Stimulated activated CD8-positive, alpha-beta memory T cell treated with anti-CD3 and anti-CD28 coated beads, Interleukin-7, amount 100 ng/mL, for 1 hour (primary cell): ENCODE measurements at regions not wholly inside any gene's neighbourhood (a gene's known extent, or its start where the extent isn't known, plus 50 kb on each side); places are given as distances from the start of the nearest gene placed in this dataset.

Experiments
- DNase-seq, 2 donors: peaks; one replicate each; pipeline ENCODE4 v3.0.0-alpha.2; 2020; ENCODE audit warnings: low read depth in 2 of 2

DNA sequence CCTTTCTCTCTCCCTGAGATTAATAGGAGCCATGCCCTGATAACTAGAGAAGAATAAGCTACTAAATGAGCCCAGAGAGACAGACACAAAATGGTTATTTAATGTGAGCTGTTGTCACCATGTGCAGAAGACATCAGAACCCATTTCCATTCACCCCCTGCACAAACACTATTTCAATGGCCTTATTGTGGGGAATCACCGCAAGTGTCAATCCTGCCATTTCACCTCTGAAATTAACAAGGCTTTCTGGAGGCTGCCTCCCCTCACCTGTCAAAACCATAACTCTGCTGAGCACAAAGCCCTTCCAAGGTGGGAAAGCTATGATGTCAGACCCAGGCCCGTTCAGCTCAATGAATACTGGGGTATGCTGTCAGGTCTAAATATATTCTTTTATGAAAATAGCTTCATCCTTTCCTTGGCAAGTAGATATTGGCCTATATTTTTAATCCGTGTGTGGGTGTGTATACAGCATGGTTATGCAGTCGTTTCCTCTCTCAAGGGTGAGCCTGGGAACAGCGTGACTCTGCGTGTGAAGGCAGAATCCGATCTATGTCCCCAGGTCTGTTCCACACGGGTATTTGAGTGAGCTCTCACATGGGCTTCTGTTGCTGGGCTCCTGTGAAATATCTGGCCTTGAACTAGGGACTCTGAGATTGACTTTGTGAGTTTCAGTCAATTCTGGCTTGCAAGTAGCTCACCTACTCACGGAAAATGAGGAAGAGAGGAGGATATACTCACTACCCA, 266.3 kb downstream of the FBXW7 start:
- no peak for DNase-seq

DNA sequence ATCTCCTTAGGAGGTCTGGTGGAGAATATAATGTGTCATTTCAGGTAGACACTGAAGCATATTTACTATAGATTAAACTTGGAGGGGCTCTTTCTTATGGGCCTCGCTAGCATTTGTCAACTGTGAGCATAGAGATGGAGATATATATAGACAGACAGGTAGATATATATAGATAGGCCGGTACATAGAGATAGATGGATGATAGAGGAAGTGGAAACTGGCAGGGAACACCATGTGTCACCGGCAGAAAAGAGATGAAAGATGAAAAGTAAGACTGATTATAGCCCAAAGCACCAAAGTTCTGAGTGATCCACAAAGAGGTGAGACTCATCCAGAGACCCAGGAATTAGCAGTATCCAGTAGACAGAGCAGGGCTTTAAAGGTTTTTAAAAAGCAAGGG, 268.1 kb downstream of the FBXW7 start:
- DNase-seq = no peak

DNA sequence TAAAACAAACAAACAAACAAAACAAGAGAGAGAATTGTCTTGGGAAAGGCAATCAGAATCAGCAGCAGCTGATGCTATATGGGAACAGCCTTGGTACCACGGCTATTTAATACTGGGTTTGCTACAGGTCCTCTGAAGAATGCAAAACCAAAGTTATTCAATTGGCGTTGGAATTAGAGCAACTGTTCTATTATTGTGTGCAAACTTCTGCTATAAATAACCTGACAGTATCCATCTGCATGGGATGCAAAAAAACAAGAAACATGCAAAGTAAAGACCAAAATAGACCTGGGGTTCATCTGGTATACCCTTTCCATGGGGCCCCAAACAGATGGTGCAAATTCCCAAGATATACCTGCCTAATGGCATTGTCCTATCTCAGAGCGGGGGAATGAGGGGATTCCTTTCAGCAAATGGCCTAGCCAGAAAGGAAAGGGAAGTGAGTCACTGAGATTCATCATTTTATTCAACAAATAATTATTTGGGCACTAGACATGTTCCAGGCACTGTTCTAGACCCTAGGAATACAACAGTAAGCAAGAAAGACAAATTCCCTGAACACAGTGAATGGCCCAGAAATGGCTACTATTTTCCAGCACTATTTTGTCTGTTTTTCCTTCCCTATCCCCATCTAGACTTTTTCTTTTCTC, 268.9 kb downstream of the FBXW7 start:
- no peak for DNase-seq

DNA sequence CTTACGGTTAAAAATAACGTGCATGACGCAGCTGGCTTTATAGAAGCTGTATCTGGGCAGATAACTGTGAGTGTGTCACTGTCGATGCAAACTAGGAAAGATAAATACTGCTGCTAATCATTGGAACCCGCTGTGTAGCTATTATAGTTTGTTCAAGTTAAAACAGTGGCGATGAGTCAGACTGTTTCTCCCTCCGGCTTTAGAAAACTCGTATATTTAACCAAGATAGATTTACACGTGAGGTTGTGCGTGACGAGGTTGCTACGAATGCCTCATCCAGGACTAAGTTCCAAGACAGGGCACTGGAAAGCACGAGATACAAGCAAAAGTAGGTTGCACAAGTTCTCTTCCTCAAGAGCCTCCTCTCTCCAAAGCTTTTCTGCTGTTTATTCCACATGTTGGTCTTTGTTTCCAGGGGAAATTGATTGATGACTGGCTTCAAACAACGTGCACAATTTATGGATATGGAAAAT, 270.7 kb downstream of the FBXW7 start:
- no peak for DNase-seq

DNA sequence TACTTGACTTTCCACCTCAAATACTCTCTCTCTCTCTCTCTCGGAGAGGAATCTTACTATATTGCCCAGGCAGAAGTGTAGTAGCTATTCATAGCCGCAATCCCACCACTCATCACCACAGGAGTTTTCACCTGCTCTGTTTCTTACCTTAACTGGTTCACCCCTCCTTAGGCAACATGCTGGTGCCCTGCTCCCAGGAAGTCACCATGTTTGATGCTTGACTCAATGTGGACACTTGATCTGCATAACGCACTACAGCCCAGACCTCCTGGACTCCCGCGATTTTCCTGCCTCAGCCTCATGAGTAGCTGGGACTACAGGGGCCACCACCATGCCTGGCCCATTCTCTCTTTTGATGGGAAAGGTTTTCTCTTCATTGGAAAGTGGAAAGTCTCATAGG, 271.8 kb downstream of the FBXW7 start:
- DNase-seq = no peak

DNA sequence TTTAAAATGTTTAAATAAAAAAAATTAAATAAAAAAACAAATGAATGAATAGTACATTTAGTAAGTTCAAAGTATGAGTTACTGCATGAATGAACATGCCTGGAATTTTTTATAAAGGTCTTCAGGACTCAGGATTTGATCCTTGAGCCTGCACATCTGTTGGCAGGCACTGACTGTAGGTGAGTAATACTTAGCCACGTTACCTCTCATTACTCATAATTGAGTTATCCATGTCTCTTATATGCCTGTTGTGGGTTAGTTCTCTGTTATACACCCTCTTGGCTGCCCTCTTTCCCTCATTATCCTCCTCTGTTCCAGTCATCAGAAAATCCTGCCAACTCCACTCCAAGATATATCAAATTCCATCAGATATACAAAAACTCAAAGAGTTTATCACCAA, 276.0 kb downstream of the FBXW7 start:
- no peak for DNase-seq

DNA sequence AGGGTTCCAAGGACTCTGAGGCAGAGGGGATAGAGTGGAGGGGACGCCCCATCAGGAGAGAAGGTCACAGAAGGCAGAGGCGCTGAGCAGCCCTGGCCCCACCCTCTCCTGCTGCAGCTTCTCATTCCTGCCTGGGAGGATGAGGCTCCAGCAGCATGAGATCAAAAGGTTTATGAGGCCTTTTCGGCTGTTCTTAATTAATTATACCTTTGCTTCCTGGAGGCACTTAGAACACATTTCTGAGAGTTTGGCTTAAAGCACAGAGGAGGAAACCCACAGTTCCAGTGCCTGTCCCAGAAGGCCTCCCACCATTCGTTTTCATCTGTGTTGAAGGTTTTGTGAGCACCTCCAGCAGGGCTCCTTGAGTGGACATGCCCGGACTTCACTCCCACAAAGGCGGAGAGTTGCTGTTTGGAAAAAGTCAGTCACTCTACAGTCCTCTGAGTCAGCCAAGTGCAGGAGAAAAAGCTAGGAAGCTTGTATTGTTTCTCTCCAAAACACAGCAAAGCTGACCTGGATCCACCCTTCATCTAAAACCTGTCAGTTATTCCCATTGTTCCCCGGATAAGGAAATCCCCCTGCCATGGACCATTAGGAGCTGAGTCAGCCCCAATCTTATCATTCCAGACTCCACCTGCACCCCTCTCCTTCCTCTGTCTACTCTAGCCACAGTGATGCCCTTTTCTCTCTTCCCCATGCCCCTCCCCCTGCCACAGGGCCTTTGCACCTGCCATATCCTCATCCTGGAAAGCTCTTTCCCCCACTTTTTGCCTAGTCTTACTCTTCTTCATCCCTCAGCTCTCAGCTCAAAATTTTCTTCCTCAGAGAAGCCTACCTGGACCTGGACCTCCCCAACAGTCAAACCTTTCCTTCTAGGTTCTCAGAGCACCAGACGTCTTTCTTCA, 276.8 kb downstream of the FBXW7 start:
- no peak for DNase-seq

DNA sequence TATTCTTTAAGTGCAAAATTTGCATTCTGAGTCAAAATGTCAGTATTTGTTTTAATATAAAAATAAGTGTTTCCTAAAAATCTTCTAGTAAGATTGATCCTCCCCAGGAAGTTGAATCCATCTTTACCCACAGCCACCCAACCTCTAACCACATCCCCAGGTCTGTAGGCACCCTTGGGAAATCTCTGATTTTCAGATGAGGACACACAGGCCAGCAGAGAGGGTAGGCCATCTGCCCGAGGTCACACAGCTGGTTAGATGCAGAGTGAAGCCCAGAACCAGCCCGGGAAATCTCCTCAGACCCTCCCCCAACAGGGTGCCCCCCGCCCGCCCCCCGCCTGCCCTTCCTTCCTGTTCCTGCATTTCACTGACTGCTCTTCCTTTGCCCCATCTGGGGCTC, 277.5 kb downstream of the FBXW7 start:
- no peak for DNase-seq

DNA sequence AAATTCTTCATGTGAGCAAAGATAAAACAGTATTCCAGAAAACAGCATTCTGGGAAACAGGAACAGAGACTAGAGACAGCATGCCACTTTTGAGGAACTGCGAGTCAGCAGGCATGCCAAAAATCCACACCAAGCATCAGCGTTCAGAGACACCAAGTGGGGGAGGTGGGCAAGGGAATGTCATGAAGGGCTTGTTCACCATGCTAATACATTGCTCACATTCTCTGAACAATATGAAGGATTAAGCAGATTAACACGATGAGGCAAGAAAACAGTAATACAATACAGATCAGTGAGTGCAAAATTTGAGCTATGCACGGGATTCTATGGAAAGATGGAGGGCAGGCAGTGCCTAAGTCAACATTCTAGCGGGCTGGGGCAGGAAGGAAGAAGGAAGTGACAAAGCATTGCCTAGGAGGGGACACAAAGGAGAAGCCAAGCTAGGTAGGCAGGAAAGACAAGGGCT, 278.3 kb downstream of the FBXW7 start:
- DNase-seq = no peak

DNA sequence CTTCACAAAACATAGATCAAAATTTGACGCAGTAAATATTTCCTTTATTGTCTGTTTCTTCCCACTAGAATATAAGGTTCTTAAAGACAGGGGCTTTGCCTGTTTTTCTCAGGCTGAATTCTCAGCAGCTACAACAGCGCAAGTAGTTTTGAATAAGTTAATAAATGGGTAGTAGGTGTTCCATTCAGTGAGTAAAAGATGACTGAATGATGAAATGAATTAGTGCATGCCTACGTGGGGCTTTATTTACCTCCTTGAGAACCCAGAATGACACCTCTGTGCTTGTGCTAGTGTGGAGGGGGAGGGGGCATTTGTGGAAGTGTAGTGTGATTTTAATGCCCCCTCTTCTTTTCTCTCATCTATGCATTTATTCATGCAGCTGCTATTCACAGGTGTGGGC, 278.9 kb downstream of the FBXW7 start:
- DNase-seq = no peak

DNA sequence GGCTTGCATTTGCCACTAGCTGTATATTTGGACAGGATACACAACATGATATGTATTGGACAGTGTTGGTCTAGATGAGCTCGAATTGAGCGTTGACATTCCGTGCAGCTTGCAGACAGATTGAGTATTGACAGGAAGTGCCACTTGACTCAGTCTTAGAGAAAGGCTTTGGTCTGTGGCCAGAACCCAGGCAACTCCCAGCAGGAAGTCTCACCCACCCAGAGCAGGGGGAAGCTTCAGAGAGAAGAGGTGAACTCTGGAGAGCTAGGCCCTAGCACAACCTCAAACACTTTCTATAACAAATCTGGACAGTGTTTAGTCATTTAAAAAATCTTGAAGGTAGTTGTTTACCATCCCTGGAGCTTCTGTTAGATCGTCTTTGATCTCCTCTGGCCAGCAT, 280.5 kb downstream of the FBXW7 start:
- peak in 1 of 2 donors; percentile 21 for DNase-seq

DNA sequence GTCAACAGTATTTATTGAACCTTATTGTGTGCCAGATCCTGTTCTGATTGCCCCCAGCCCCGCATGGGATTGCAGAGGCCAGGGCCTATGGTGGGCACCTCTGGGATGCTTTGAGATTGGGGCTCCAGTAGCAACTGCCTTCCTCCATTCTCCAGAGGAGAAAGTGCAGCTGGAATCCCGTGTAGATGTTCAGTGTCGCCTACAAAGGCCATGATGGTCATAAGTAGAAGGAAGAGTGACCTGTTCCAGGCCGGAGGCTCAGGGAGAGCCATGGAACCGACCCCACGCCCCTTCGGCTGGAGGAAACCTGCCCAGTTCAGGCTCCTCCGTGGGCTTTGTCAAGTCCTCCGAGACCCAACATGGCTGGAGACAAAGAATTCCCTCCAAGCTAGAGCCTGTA, 287.5 kb downstream of the FBXW7 start:
- no peak for DNase-seq

DNA sequence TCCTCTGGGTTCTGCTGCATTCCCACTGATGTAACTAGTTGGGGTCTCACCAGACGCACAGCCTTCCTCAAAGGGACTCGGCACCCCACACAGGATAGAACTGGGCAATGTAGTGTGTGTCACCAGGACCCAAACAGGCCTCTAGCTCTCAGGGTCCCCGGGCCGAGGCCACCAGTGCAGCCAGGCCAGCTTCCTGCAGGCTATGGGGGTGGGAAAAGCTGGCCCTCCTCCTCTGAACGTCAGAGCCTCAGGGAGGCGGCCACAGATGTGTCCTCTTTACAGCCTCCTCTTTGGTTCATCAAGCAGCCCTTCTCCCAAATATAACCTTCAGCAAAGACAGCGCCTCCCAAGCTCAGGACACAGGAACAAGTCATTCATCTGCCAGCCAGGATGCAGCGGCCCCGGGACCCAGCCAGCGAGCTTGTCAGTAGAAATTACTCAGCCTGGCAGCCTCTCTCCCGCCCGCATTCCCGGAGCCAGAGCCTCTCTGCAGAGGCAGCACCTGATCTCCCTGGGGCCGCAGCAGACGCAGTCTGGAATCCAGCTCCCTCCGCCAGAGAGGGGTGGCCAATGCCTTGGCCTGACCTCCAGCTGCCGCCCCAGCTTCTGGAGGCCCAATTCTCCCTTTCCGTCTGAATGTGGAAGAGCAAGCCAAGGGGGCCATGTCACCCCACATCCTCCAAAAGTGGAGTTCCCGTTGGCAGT, 288.5 kb downstream of the FBXW7 start:
- no peak for DNase-seq

DNA sequence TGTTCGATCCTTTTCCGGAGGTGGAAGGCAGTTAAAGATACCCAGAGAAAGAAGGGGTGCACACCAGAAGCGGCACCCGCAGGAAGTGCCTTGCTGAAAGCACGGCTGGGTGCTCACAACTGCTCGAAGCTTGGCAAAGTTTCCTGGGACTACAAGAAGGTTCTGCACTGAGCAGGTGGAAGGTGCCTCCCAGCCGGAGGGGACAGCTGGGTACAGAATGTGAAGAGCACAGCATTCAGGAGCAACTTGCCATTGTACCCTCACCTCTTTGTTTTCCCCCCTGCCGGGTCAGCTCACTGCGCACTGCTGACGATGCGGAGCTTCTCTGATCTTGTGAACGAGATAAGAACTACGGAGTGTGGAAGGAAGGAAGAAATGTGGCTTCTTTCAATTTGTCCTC, 289.2 kb downstream of the FBXW7 start:
- no peak for DNase-seq

DNA sequence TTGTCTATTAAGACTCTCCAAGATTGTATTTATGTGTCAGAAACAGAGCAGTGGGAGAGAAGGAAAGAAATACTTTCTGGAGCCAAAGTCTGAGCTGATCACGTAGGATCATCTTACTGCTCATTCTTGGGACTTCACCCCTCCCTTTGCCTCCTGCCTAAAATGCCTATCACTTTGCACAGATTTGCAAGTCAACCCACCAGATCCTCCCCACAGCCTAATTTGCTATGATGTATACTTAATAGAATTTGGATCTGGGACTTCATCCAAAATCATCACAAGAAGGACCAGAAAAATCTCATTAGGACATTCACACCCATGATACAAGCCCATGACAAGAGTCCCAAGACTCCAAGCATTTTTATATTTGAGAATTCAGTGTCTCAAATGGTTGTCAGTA, 290.2 kb downstream of the FBXW7 start:
- no peak for DNase-seq

DNA sequence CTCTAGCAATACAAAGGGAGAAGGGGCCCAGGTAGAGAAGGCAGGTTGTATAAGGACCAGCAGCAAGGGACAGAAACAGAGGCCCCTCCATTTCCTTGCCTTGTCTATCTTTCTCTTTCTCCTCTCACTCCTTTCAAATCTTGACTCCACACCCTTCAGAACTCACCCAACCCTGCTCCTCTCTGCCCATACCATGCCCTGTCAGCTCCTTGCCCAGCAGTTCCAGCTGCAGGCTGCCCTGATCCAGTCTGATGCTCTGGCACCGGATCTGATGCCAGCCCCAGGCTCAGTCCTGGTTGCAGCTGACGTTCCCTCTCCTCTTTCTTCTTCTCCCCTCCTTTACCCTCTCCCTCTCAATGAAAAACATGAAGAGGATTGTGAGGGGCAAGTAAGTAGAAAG, 291.2 kb downstream of the FBXW7 start:
- no peak for DNase-seq

DNA sequence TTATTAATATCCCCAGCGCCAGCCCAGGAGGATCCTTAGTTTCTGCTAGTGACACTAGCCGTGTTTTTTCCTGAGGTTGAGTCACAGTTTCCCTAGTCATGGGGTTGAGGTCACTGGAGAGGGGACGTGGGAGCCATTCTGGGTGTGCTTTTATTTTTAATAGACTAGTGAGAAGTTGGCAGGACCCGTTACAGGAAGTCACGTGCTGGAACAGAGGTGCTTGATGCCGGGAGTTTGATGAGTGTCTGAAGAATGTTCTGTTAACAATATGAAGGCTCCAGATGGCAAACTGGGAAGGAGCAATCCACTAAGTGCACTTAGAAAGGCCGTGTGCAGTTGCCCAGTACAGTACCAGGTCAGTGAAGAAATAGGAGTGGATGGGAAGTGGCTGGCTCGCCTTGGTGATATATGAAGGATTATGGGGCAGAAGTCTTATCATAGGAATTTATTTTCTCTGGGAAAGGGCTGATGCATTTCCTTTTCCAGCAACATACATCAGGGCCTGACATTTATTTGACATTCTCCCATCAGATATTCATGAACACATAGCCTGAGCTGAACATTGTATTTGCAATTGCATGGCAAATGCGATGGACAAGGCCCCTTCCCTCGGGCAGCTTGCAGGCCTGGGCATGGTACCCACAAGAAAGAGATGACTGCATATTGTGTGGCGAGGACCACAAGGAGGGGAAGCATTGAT, 291.8 kb downstream of the FBXW7 start:
- DNase-seq = no peak

DNA sequence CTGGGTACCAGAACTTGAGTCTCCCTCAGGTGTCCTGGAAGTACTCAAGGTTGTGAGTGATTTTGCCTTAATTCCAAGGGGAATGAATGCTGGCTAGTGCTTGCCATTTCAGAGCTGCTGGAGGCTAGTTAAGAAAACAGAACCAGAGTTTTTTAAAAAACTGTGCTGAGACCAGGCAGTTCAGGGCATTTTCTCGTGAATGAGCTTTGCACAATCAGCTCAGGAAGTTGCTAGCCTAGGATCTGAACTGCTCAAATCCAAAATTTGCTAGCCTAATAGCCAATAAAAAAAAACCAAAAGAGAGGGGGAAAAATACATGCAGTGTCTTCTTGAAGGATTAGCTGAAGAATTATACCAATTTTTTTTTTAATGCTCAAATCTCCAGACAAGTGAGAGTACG, 292.7 kb downstream of the FBXW7 start:
- no peak for DNase-seq

DNA sequence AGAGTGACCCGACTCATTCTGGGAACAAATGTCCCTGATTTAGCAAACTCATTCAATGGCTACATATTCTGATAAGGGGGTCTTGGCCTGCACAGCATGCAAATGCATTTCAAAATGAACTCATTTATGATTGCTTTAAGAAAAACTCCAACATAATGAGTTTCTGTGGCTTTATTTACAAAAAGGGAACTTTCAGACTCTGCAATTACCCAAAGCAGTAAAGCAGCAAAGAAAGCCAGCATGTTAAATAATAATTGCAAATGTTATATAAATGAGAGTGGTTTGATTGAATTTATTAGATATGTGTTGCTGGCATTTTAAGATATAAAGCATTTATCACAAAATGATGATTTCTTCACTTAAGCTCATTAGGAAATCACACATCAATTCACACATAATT, 295.7 kb downstream of the FBXW7 start:
- DNase-seq = no peak

DNA sequence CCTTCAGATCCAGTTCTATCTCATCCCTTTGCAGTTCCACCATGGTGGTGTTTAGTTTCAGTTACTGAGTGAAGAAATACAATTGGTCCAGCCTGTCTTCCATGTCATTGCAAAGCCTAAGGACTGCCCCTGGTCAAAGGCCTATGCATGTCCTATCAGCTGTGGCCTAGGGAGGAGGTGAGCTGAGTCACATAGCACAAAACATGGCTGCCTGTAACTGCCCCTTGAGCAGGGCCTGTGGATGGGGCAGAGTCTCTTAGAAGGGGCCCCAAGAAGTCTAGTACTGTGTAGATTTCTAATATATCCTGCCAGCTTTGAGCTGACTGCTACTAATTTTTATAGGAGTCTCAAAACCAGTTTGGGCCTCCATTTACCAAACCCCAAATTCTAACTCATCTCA, 296.7 kb downstream of the FBXW7 start:
- DNase-seq = no peak

DNA sequence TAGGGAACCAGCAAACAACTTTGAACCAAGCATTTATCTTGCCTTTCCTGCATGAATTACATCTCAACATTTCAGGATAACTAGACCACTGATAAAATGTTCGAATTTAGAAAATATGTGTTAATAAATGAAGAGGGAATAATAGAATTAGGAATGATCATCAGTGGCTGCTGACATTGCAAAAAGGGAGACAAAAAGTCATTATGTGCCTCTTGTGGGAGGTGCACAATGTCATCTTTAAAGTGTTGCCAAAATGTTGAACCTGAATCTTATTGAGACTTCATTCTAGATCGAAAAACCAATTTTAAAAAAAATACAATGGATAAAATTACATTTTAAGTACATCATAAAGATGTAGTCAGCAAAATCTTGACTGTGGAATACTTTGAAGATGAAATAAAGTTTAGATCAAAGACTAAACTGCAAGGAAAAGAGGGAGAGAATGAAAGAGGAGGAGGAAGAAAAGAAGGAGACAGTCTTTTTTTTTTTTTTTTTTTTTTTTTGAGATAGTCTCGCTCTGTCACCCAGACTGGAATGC, 299.3 kb downstream of the FBXW7 start:
- DNase-seq = no peak
